Esophagus muscularis mucosa (tissue), 4 donors: ENCODE measurements at regions not wholly inside any gene's neighbourhood (a gene's known extent, or its start where the extent isn't known, plus 50 kb on each side); places are given as distances from the start of the nearest gene placed in this dataset.

Experiments used
- EP300 ChIP-seq: sonication (generic); formaldehyde crosslinking; IDR thresholded peaks from one replicate; pipeline ENCODE4 v1.6.1; 2017; ENCODE audit warnings: antibody characterized with exemption
- POLR2AphosphoS5 ChIP-seq, 2 donors: sonication (generic); formaldehyde crosslinking; IDR thresholded peaks; one replicate each; pipeline ENCODE4 v1.6.1; 2017; ENCODE audit warnings: antibody characterized with exemption in 2 of 2
- TF ChIP-seq, protein P1 (sequence below), 3 experiments: fragments of 200-600 bp in 2 of 3; fragments of 450-650 bp in 1 of 3; sonication (generic) in 2 of 3; IDR thresholded peaks; one replicate each; pipeline ENCODE4 v1.5.1; 2017 to 2019; ENCODE audit warnings: antibody characterized with exemption in 3 of 3, mild to moderate bottlenecking in 2 of 3, moderate library complexity in 1 of 3

DNA sequence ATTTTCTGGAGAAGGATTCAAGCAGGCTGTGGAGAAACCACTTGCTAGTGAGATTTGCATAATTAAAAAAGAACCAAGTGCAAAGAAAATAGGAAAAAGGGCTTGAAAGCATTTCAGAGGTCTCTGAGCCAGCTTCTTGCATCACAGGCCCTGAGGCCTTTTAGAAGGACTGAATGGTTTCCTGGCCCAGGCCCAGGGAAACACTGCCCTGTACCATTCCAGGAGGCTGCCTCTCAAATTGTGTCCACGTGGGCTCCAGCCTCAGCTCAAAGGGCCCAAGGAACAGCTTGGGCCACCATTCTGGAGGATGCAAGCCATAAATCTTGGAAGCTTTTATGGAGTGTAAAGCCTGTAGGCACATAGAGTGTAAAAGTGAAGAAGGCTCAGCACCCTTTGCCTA lies 523.3 kb upstream of the VRK2 start:
- TF ChIP-seq, protein P1, sequence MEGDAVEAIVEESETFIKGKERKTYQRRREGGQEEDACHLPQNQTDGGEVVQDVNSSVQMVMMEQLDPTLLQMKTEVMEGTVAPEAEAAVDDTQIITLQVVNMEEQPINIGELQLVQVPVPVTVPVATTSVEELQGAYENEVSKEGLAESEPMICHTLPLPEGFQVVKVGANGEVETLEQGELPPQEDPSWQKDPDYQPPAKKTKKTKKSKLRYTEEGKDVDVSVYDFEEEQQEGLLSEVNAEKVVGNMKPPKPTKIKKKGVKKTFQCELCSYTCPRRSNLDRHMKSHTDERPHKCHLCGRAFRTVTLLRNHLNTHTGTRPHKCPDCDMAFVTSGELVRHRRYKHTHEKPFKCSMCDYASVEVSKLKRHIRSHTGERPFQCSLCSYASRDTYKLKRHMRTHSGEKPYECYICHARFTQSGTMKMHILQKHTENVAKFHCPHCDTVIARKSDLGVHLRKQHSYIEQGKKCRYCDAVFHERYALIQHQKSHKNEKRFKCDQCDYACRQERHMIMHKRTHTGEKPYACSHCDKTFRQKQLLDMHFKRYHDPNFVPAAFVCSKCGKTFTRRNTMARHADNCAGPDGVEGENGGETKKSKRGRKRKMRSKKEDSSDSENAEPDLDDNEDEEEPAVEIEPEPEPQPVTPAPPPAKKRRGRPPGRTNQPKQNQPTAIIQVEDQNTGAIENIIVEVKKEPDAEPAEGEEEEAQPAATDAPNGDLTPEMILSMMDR (IDR thresholded peaks at IDR 0.05), result no peak
- no peak for TF ChIP-seq POLR2AphosphoS5 (IDR thresholded peaks at IDR 0.05)
- no peak for TF ChIP-seq EP300
